ENCODE measurements at regions not wholly inside any gene's neighbourhood (a gene's known extent, or its start where the extent isn't known, plus 50 kb on each side); places are given as distances from the start of the nearest gene placed in this dataset.

DNA sequence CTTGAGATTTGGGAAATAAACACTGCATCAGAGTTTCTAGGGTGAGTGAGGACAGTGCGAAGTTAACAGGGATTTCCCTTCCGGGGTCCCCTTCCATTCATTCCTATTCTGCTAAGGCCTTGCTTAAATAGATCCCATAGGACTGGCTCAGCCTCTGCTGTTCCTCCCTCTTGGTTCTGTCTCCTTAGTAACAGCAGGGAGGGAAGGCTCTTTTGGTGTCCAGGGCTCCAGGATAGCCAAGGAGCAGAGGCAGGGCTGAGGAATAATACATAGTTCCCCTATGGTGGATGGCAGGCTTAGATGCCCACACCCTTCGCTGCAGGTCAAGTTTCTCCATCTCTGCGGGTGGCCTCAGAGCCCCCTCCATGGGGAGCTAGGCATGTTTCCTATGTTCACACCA, 591.7 kb downstream of the ACTL7B start:
- no peak overlapping the region for H2AFZ ChIP-seq (ENCODE audit: low read depth, low read length)
- H3K4me3 ChIP-seq (ENCODE audit: low read length): no peak overlapping the region
- no peaks in the 10 kb centered on the region for H3K79me2 ChIP-seq (ENCODE audit: low read length)
- H3K9me3 ChIP-seq (ENCODE audit: insufficient read depth, low read length): no peaks in the 10 kb centered on the region
- no peaks in the 10 kb centered on the region for H3K36me3 ChIP-seq (replicated peaks; ENCODE audit: low read depth, low read length)
- no peaks in the 10 kb centered on the region for H4K20me1 ChIP-seq (ENCODE audit: insufficient read depth, low read length)
- TF ChIP-seq CTCF (IDR thresholded peaks at IDR 0.05; ENCODE audit: low read depth, low read length): no peak
- no peak for TF ChIP-seq EZH2phosphoT487 (IDR thresholded peaks at IDR 0.05; ENCODE audit: low read depth)
- H3K27ac ChIP-seq (ENCODE audit: low read length): no peak overlapping the region
- no peaks in the 10 kb centered on the region for H3K4me1 ChIP-seq (ENCODE audit: low read length)
- no peak overlapping the region for H3K9ac ChIP-seq (ENCODE audit: low read length)
- H3K4me2 ChIP-seq (ENCODE audit: low read length): no peak overlapping the region
- H3K27me3 ChIP-seq (ENCODE audit: low read depth, low read length): no peaks in the 10 kb centered on the region

DNA sequence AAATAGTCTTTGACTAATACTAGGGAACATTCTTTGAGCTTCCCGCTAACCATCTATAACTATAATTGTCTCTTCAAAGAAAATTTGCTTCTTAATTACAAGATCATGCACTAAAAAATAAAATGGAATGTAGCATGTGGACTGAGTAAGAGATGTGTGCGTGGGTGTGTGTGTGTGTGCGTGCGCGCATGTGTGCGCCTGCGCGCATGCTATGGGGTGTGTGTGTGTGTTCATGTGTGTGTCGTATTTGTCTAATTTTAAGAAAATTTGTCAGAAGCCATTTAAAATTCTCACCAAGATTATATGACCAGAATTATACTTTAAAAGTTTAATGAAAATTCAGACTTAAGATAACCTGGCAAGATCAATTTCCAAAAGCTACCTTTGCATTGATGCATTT, 593.0 kb downstream of the ACTL7B start:
- Histone ChIP-seq H2AFZ (ENCODE audit: low read depth, low read length) (no peak overlapping the region), H3K9ac (ENCODE audit: low read length) (no peak overlapping the region), H4K20me1 (ENCODE audit: insufficient read depth, low read length) (no peaks in the 10 kb centered on the region), H3K4me2 (ENCODE audit: low read length) (no peak overlapping the region), H3K4me3 (ENCODE audit: low read length) (no peak overlapping the region), H3K27me3 (ENCODE audit: low read depth, low read length) (no peaks in the 10 kb centered on the region), H3K27ac (ENCODE audit: low read length) (no peak overlapping the region), H3K4me1 (ENCODE audit: low read length) (no peaks in the 10 kb centered on the region), H3K9me3 (ENCODE audit: insufficient read depth, low read length) (no peaks in the 10 kb centered on the region), H3K79me2 (ENCODE audit: low read length) (no peaks in the 10 kb centered on the region), H3K36me3 (replicated peaks; ENCODE audit: low read depth, low read length) (no peaks in the 10 kb centered on the region)
- no peak for TF ChIP-seq EZH2phosphoT487 (IDR thresholded peaks at IDR 0.05; ENCODE audit: low read depth)
- no peak for TF ChIP-seq CTCF (IDR thresholded peaks at IDR 0.05; ENCODE audit: low read depth, low read length)

GRCh38 chr9:108259917-108260675, 595.7 kb downstream of the ACTL7B start:
- H3K36me3 ChIP-seq (replicated peaks; ENCODE audit: low read depth, low read length): no peaks in the 10 kb centered on the region
- H3K79me2 ChIP-seq (ENCODE audit: low read length): no peaks in the 10 kb centered on the region
- H3K4me2 ChIP-seq (ENCODE audit: low read length): no peak overlapping the region
- no peak overlapping the region for H3K9ac ChIP-seq (ENCODE audit: low read length)
- no peaks in the 10 kb centered on the region for H3K9me3 ChIP-seq (ENCODE audit: insufficient read depth, low read length)
- no peak overlapping the region for H2AFZ ChIP-seq (ENCODE audit: low read depth, low read length)
- no peaks in the 10 kb centered on the region for H4K20me1 ChIP-seq (ENCODE audit: insufficient read depth, low read length)
- H3K27me3 ChIP-seq (ENCODE audit: low read depth, low read length): no peaks in the 10 kb centered on the region
- no peak for TF ChIP-seq CTCF (IDR thresholded peaks at IDR 0.05; ENCODE audit: low read depth, low read length)
- no peak for TF ChIP-seq EZH2phosphoT487 (IDR thresholded peaks at IDR 0.05; ENCODE audit: low read depth)
- no peak overlapping the region for H3K4me3 ChIP-seq (ENCODE audit: low read length)
- H3K4me1 ChIP-seq (ENCODE audit: low read length): no peaks in the 10 kb centered on the region
- no peak overlapping the region for H3K27ac ChIP-seq (ENCODE audit: low read length)

GRCh38 chr9:108258640-108259039, 597.1 kb downstream of the ACTL7B start:
- H3K79me2 ChIP-seq (ENCODE audit: low read length): no peaks in the 10 kb centered on the region
- H3K27me3 ChIP-seq (ENCODE audit: low read depth, low read length): no peaks in the 10 kb centered on the region
- no peak overlapping the region for H3K27ac ChIP-seq (ENCODE audit: low read length)
- no peak overlapping the region for H2AFZ ChIP-seq (ENCODE audit: low read depth, low read length)
- no peak overlapping the region for H3K4me2 ChIP-seq (ENCODE audit: low read length)
- H3K4me3 ChIP-seq (ENCODE audit: low read length): no peak overlapping the region
- no peak overlapping the region for H3K9ac ChIP-seq (ENCODE audit: low read length)
- no peaks in the 10 kb centered on the region for H4K20me1 ChIP-seq (ENCODE audit: insufficient read depth, low read length)
- no peak for TF ChIP-seq EZH2phosphoT487 (IDR thresholded peaks at IDR 0.05; ENCODE audit: low read depth)
- no peak for TF ChIP-seq CTCF (IDR thresholded peaks at IDR 0.05; ENCODE audit: low read depth, low read length)
- no peaks in the 10 kb centered on the region for H3K36me3 ChIP-seq (replicated peaks; ENCODE audit: low read depth, low read length)
- H3K9me3 ChIP-seq (ENCODE audit: insufficient read depth, low read length): no peaks in the 10 kb centered on the region
- H3K4me1 ChIP-seq (ENCODE audit: low read length): no peaks in the 10 kb centered on the region
